GM18870 (cell line): ENCODE measurements at regions not wholly inside any gene's neighbourhood (a gene's known extent, or its start where the extent isn't known, plus 50 kb on each side); places are given as distances from the start of the nearest gene placed in this dataset.

Source experiments
- ATAC-seq: cut with Tn5 transposase; IDR thresholded peaks from one replicate; pipeline ENCODE4 v1.9.1; 2021; ENCODE audit warnings: moderate library complexity; ENCODE audit not compliant: unreplicated experiment

- ATAC-seq: no peak
Measured at GRCh38 chr7:42624471-42624870, 287.4 kb downstream of the C7orf25 start.

- ATAC-seq: no peak
Measured at GRCh38 chr7:42621543-42622219, 290.2 kb downstream of the C7orf25 start.

- no peak for ATAC-seq
Measured at GRCh38 chr7:42618651-42619360, 293.1 kb downstream of the C7orf25 start.

- no peak for ATAC-seq
Measured at GRCh38 chr7:42617806-42618457, 293.9 kb downstream of the C7orf25 start.

DNA sequence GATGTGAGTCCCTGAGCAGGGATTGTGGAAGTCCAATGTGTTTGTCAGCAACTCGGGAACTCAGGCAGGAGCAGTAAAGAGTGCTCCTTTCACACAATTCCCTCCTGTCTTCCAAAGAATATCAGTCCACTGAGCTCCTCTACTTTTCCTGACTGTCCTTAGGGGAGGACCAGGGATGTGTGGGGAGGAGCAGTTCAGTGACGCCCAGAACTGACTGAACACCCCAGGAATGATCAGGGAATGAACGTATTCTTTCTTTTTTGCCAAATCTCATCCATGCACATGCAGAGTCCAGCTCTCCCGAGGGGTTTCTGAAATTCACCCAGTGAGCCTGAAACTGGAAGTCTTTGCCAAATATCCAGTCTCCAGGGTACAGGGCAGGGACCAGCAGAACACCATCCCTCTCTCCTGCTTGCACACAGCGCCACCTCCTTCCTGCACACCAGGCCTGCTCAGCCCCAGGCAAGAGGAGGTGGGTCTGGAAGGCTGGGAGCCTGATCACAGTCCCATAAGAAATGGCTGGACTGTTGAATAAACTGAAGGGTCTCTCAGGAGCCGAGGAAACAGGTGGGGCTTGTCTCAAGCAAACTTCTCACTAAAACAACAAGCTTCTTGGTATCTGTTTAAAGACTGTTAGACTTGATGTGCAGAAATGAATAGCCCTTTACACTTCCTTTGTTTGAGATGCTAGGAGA is 294.7 kb downstream of the C7orf25 start:
- ATAC-seq: no peak

GRCh38 chr7:42614636-42615035 is 297.2 kb downstream of the C7orf25 start:
- ATAC-seq: no peak

DNA sequence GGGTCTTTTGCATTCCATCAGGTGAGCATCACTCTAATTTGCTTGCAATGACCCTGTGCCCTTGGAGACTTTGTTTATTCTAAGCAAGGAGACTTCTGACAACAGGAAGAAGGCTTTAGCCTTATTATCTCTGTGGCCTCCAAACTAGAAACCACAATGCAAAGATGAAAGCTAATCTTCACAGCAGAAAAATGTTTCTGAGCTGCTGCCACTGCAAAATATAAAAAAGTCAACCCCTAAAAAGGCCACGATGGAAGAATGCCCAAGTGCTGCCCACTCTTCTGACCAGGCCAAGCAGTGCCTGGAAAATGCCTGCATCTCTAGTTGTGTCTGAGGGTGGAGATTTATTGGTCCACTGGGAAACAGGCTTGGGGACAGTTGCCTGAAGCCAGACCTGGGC is 299.9 kb downstream of the C7orf25 start:
- ATAC-seq: no peak

- ATAC-seq: no peak
Measured at GRCh38 chr7:42611289-42611928, 300.5 kb downstream of the C7orf25 start.

DNA sequence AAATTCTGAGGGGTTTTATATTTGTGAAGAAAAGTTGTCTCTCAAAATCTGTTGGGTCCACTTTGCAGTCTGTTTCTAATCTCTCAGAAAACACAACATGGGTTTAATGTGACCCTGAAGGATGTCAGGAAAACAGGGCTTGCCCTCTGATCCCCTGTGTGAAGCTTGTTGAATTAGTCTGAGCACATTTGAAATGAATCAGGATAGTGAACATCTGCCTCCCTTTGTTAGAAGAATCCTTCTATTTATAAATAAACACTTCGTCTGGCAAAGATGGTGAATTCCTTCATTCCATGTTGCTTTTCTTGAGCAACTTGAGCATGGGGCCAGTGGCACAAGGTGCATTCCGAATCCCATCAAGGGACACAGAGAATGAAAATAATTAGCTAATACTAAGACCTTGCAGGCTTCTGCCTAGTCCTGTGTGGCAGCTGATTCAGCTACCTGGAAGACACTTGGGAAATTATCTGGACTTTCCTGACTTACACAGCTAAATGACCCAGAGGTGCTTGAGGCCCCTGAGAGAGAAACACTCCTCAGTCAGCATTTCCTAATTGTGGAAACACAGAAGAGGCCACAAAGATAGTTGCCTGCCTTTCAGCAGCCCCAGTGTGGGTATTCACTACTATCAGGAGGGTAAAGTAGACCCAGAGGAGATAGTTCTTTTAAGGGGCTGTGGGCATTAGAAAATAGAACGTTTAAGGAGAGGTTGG is 305.5 kb downstream of the C7orf25 start:
- ATAC-seq: no peak

DNA sequence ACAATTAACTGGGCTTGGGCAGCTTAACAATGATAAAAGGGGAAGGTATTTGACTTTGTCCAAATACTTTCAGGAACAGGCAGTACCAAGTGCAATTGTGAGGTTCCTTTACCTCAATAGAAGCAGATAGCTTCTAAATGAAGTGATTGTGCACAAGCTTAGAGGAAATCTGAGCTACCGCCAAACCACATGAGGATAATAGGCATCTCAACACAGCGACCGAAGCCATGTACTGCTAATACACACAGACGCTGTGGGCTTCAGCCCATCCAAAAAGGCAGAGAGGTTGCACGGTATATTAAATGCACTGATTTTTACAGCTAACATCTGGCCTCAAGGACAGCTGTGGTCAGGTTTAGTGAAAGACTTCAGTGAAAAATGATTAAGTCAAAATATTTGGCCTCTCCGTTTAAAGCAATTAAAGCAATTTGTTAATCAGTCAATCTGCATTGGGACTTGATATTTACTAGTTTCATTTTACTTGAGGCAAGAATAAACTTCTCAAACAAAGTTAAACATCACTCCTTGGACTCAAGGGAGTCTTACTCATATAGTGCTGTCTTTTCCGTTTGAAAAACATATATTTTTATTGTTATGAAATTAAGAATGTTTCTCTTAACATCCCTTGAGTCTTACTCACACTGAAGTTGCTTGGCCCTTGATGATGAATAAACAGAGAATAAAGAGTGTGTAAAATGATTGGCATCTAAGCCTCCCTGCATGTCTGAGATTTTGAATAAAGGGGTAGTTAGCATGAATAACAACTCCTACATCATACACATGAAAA is 306.3 kb downstream of the C7orf25 start:
- ATAC-seq: no peak

- no peak for ATAC-seq
Measured at GRCh38 chr7:42603496-42603895, 308.4 kb downstream of the C7orf25 start.

DNA sequence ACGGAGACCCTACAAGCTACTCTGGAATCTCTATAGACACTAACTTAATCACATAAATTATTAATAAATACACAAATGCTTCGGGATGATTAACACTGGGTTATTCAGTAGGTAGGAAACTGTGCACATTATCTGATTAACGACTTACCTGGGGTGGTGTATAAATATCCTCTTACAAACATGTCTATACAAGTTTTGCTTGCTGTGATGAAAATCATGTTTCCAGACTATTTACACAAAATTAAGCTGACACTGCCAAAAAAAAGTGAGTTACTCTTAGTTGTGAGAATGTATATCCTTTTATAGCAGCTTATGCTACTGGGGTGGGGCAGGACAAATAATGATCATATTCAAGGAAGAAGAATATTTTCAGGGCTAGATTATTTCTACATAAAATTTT is 314.6 kb downstream of the C7orf25 start:
- ATAC-seq: no peak

GRCh38 chr7:42596737-42597136 is 315.1 kb downstream of the C7orf25 start:
- ATAC-seq: no peak

DNA sequence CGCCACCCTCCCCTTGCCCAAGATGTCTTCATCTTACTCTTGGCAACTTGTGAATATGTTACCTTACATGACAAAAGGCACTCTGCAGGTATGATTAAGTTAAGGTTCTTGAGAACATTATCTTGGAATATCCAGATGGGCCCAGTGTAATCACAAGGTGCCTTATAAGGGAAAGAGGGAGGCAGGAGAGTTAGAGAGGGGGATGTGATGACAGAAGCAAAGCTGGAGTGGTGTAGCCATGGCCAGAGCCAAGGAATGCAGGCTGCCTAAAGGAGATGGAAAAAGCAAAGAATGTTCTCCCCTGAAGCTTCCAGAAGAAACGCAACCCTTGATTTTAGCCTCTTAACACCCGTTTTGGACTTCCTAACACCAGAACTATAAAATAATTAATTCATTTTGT is 318.0 kb downstream of the C7orf25 start:
- ATAC-seq: no peak

- ATAC-seq: no peak
Measured at GRCh38 chr7:42590771-42591310, 321.0 kb downstream of the C7orf25 start.

GRCh38 chr7:42588876-42589275 is 323.0 kb downstream of the C7orf25 start:
- ATAC-seq: no peak

DNA sequence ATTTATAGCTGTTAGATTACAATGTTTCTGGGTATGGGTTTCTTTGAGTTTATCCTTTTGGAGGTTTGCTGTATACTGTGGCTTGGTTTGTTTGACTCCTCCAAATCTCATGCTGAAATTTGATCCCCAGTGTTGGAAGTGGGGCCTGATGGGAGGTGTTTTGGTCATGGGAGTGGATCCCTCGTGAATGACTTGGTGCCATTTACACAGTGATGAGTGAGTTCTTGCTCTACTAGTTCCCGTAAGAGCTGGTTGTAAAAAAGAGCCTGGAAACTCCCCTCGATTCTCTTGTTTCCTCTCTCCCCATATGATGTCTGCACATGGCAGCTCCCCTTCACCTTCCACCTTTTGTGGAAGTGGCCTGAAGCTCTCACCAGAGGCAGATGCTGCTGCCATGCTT is 324.1 kb downstream of the C7orf25 start:
- ATAC-seq: no peak

DNA sequence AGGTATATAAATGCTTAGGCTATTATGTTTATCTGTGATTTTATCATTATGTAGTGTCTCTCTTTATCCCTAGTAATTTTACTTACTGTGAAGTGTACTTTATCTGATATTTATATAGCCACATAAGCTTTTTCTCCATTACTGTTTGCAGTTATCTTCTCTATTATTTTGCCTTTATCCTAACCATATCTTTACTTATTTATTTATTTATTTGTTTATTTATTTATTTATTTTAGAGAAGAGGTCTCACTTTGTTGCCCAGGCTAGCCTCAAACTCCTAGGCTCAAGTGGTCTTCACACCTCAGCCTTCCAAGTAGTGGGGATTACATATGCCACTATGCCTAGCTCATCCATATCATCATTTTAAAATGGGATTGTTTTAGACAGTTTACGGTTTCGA is 331.8 kb downstream of the C7orf25 start:
- no peak for ATAC-seq

GRCh38 chr7:42575171-42575570 is 336.7 kb downstream of the C7orf25 start:
- no peak for ATAC-seq
